ENCODE measurements at regions not wholly inside any gene's neighbourhood (a gene's known extent, or its start where the extent isn't known, plus 50 kb on each side); places are given as distances from the start of the nearest gene placed in this dataset.

- Histone ChIP-seq H3K9me3 (ENCODE audit: low read length) (no peaks in the 10 kb centered on the region), H3K9ac (ENCODE audit: low read length) (no peak overlapping the region), H3K36me3 (ENCODE audit: insufficient read depth, low read length) (no peaks in the 10 kb centered on the region), H3K9me2 (ENCODE audit: low read depth, low read length) (no peaks in the 10 kb centered on the region), H3F3A (ENCODE audit: insufficient read depth, low read length) (no peaks in the 10 kb centered on the region), H4K20me1 (ENCODE audit: insufficient read depth, low read length) (no peaks in the 10 kb centered on the region), H3K4me2 (ENCODE audit: low read length) (no peak overlapping the region), H2AFZ (ENCODE audit: low read length) (no peak overlapping the region), H3K4me1 (ENCODE audit: insufficient read depth, low read length, severe bottlenecking) (no peaks in the 10 kb centered on the region), H3K27ac (ENCODE audit: low read depth, low read length, poor library complexity, severe bottlenecking) (no peak overlapping the region), H3K79me2 (ENCODE audit: insufficient read depth, low read length) (no peaks in the 10 kb centered on the region), H3K27me3 (ENCODE audit: insufficient read depth, low read length) (no peaks in the 10 kb centered on the region; the same call in 1 of the 2 replicates), H3K4me3 (ENCODE audit: low read depth, low read length, poor library complexity, severe bottlenecking) (no peak overlapping the region)
- TF ChIP-seq EZH2 (IDR thresholded peaks at IDR 0.05; ENCODE audit: borderline replicate concordance, low read length) (no peak), CTCF (IDR thresholded peaks at IDR 0.05; ENCODE audit: low read length) (no peak)
Measured at GRCh38 chr2:100736121-100736915, 83.6 kb upstream of the NPAS2 start.

GRCh38 chr2:100739735-100740432 lies 80.1 kb upstream of the NPAS2 start:
- Histone ChIP-seq H3K27me3 (ENCODE audit: insufficient read depth, low read length) (peaks cover 6% of the 10 kb centered on the region; the same call in 1 of the 2 replicates), H2AFZ (ENCODE audit: low read length) (no peak overlapping the region), H4K20me1 (ENCODE audit: insufficient read depth, low read length) (no peaks in the 10 kb centered on the region), H3K27ac (ENCODE audit: low read depth, low read length, poor library complexity, severe bottlenecking) (no peak overlapping the region), H3K9me2 (ENCODE audit: low read depth, low read length) (no peaks in the 10 kb centered on the region), H3K9ac (ENCODE audit: low read length) (no peak overlapping the region), H3K9me3 (ENCODE audit: low read length) (no peaks in the 10 kb centered on the region), H3K4me2 (ENCODE audit: low read length) (peak overlapping the region; percentile 27; the same call in 1 of the 2 replicates), H3K79me2 (ENCODE audit: insufficient read depth, low read length) (no peaks in the 10 kb centered on the region), H3K4me3 (ENCODE audit: low read depth, low read length, poor library complexity, severe bottlenecking) (peak overlapping the region; percentile 21), H3F3A (ENCODE audit: insufficient read depth, low read length) (no peaks in the 10 kb centered on the region), H3K4me1 (ENCODE audit: insufficient read depth, low read length, severe bottlenecking) (no peaks in the 10 kb centered on the region), H3K36me3 (ENCODE audit: insufficient read depth, low read length) (no peaks in the 10 kb centered on the region)
- TF ChIP-seq EZH2 (IDR thresholded peaks at IDR 0.05; ENCODE audit: borderline replicate concordance, low read length) (no peak), CTCF (IDR thresholded peaks at IDR 0.05; ENCODE audit: low read length) (no peak)

- no peaks in the 10 kb centered on the region for H4K20me1 ChIP-seq (ENCODE audit: insufficient read depth, low read length)
- H3K9ac ChIP-seq (ENCODE audit: low read length) = no peak overlapping the region
- no peak overlapping the region for H3K4me2 ChIP-seq (ENCODE audit: low read length)
Measured at GRCh38 chr2:100741880-100742276, 78.1 kb upstream of the NPAS2 start.

More at GRCh38 chr2:100741880-100742276, 78.1 kb upstream of the NPAS2 start:
- H3K27me3 ChIP-seq (ENCODE audit: insufficient read depth, low read length) = 0 out of 2 replicates have a peak, but pooled peaks cover 6% of the 10 kb centered on the region
- H3K9me3 ChIP-seq (ENCODE audit: low read length) = no peaks in the 10 kb centered on the region
- no peaks in the 10 kb centered on the region for H3K4me1 ChIP-seq (ENCODE audit: insufficient read depth, low read length, severe bottlenecking)
- no peaks in the 10 kb centered on the region for H3K36me3 ChIP-seq (ENCODE audit: insufficient read depth, low read length)
- no peak overlapping the region for H3K4me3 ChIP-seq (ENCODE audit: low read depth, low read length, poor library complexity, severe bottlenecking)
- TF ChIP-seq EZH2 (IDR thresholded peaks at IDR 0.05; ENCODE audit: borderline replicate concordance, low read length) = no peak
- H3K27ac ChIP-seq (ENCODE audit: low read depth, low read length, poor library complexity, severe bottlenecking) = no peak overlapping the region
- no peaks in the 10 kb centered on the region for H3F3A ChIP-seq (ENCODE audit: insufficient read depth, low read length)
- no peak overlapping the region for H2AFZ ChIP-seq (ENCODE audit: low read length)
- no peaks in the 10 kb centered on the region for H3K9me2 ChIP-seq (ENCODE audit: low read depth, low read length)
- H3K79me2 ChIP-seq (ENCODE audit: insufficient read depth, low read length) = no peaks in the 10 kb centered on the region

Data from OCI-LY1 (cell line).